HUES6 (cell line): ENCODE measurements at regions not wholly inside any gene's neighbourhood (a gene's known extent, or its start where the extent isn't known, plus 50 kb on each side); places are given as distances from the start of the nearest gene placed in this dataset.

Experiments
- H3K27ac ChIP-seq: 2 replicates; pipeline ENCODE4 v1.7.0; 2013; ENCODE audit warnings: low read depth, mild to moderate bottlenecking, low read length, inconsistent platforms
- H3K27me3 ChIP-seq: 2 replicates; pipeline ENCODE4 v1.6.1; 2013; ENCODE audit warnings: low read length; ENCODE audit not compliant: control insufficient read depth, insufficient read depth
- H3K36me3 ChIP-seq: 2 replicates; pipeline ENCODE4 v1.6.1; 2013; ENCODE audit warnings: low read length; ENCODE audit not compliant: control insufficient read depth, insufficient read depth
- H3K4me1 ChIP-seq: 2 replicates; pipeline ENCODE4 v1.6.1; 2013; ENCODE audit warnings: low read length; ENCODE audit not compliant: control insufficient read depth, insufficient read depth
- H3K4me3 ChIP-seq: 2 replicates; pipeline ENCODE4 v1.5.1; 2013; ENCODE audit warnings: low read depth, low read length
- H3K9ac ChIP-seq: one replicate; pipeline ENCODE4 v1.6.1; 2013; ENCODE audit warnings: mild to moderate bottlenecking, low read length
- H3K9me3 ChIP-seq: 2 replicates; pipeline ENCODE4 v1.6.1; 2013; ENCODE audit warnings: low read depth, low read length; ENCODE audit not compliant: control insufficient read depth, insufficient read depth

- Histone ChIP-seq H3K4me3 (no peak overlapping the region), H3K9ac (no peak overlapping the region), H3K36me3 (no peaks in the 10 kb centered on the region), H3K27ac (no peak overlapping the region), H3K27me3 (no peaks in the 10 kb centered on the region), H3K9me3 (no peaks in the 10 kb centered on the region), H3K4me1 (no peaks in the 10 kb centered on the region; the same call in 1 of the 2 replicates)
Observed at GRCh38 chr6:167424060-167424673, 99.3 kb downstream of the TTLL2 start.

GRCh38 chr6:167424700-167425099 lies 99.8 kb downstream of the TTLL2 start:
- H3K27me3 ChIP-seq: no peaks in the 10 kb centered on the region
- H3K4me1 ChIP-seq: no peaks in the 10 kb centered on the region; the same call in 1 of the 2 replicates
- no peak overlapping the region for H3K9ac ChIP-seq
- no peaks in the 10 kb centered on the region for H3K36me3 ChIP-seq
- H3K9me3 ChIP-seq: no peaks in the 10 kb centered on the region
- no peak overlapping the region for H3K27ac ChIP-seq
- H3K4me3 ChIP-seq: no peak overlapping the region

GRCh38 chr6:167426084-167426483 lies 101.2 kb downstream of the TTLL2 start:
- no peaks in the 10 kb centered on the region for H3K36me3 ChIP-seq
- H3K9me3 ChIP-seq: 0 out of 2 replicates have a peak, but pooled peaks cover 5% of the 10 kb centered on the region
- H3K4me3 ChIP-seq: no peak overlapping the region
- no peak overlapping the region for H3K27ac ChIP-seq
- H3K9ac ChIP-seq: no peak overlapping the region
- H3K27me3 ChIP-seq: no peaks in the 10 kb centered on the region
- H3K4me1 ChIP-seq: no peaks in the 10 kb centered on the region; the same call in 1 of the 2 replicates

- no peak overlapping the region for H3K27ac ChIP-seq
- H3K9ac ChIP-seq: no peak overlapping the region
- no peaks in the 10 kb centered on the region for H3K36me3 ChIP-seq
- H3K9me3 ChIP-seq: 0 out of 2 replicates have a peak, but pooled peaks cover 5% of the 10 kb centered on the region
- H3K4me3 ChIP-seq: no peak overlapping the region
- no peaks in the 10 kb centered on the region; the same call in 1 of the 2 replicates for H3K4me1 ChIP-seq
- H3K27me3 ChIP-seq: no peaks in the 10 kb centered on the region
Observed at GRCh38 chr6:167426651-167427050, 101.8 kb downstream of the TTLL2 start.

GRCh38 chr6:167428664-167429333 lies 103.9 kb downstream of the TTLL2 start:
- Histone ChIP-seq H3K4me3 (no peak overlapping the region), H3K9me3 (0 out of 2 replicates have a peak, but pooled peaks cover 5% of the 10 kb centered on the region), H3K27me3 (no peaks in the 10 kb centered on the region), H3K36me3 (no peaks in the 10 kb centered on the region), H3K4me1 (no peaks in the 10 kb centered on the region; the same call in 1 of the 2 replicates), H3K27ac (no peak overlapping the region), H3K9ac (no peak overlapping the region)

GRCh38 chr6:167429353-167429752 lies 104.5 kb downstream of the TTLL2 start:
- H3K9ac ChIP-seq: no peak overlapping the region
- no peak overlapping the region for H3K4me3 ChIP-seq
- no peak overlapping the region for H3K27ac ChIP-seq
- H3K36me3 ChIP-seq: no peaks in the 10 kb centered on the region
- H3K9me3 ChIP-seq: 0 out of 2 replicates have a peak, but pooled peaks cover 5% of the 10 kb centered on the region
- no peaks in the 10 kb centered on the region; the same call in 1 of the 2 replicates for H3K4me1 ChIP-seq
- no peaks in the 10 kb centered on the region for H3K27me3 ChIP-seq

GRCh38 chr6:167435209-167435728 lies 110.4 kb downstream of the TTLL2 start:
- Histone ChIP-seq H3K9me3 (no peaks in the 10 kb centered on the region), H3K9ac (no peak overlapping the region), H3K36me3 (no peaks in the 10 kb centered on the region), H3K27me3 (no peaks in the 10 kb centered on the region), H3K4me1 (0 out of 2 replicates have a peak, but pooled peaks cover 5% of the 10 kb centered on the region), H3K27ac (no peak overlapping the region), H3K4me3 (no peak overlapping the region)

GRCh38 chr6:167437888-167438484 lies 113.1 kb downstream of the TTLL2 start:
- peaks cover 25% of the 10 kb centered on the region for H3K4me1 ChIP-seq
- no peak overlapping the region for H3K9ac ChIP-seq
- no peak overlapping the region for H3K4me3 ChIP-seq
- H3K9me3 ChIP-seq: no peaks in the 10 kb centered on the region
- no peaks in the 10 kb centered on the region for H3K36me3 ChIP-seq
- H3K27ac ChIP-seq: no peak overlapping the region
- H3K27me3 ChIP-seq: no peaks in the 10 kb centered on the region

- Histone ChIP-seq H3K9ac (peak overlapping the region; percentile 87), H3K27me3 (no peaks in the 10 kb centered on the region), H3K4me3 (peak overlapping the region; percentile 37), H3K27ac (peak overlapping the region; percentile 97), H3K9me3 (no peaks in the 10 kb centered on the region), H3K4me1 (peaks cover 54% of the 10 kb centered on the region), H3K36me3 (no peaks in the 10 kb centered on the region)
Observed at GRCh38 chr6:167441715-167442206, 116.9 kb downstream of the TTLL2 start.

GRCh38 chr6:167442245-167442644 lies 117.4 kb downstream of the TTLL2 start:
- no peaks in the 10 kb centered on the region for H3K9me3 ChIP-seq
- no peaks in the 10 kb centered on the region for H3K27me3 ChIP-seq
- H3K4me1 ChIP-seq: peaks cover 54% of the 10 kb centered on the region
- peak overlapping the region; percentile 37 for H3K4me3 ChIP-seq
- no peaks in the 10 kb centered on the region for H3K36me3 ChIP-seq
- H3K9ac ChIP-seq: peak overlapping the region; percentile 87
- H3K27ac ChIP-seq: peak overlapping the region; percentile 97
